Smooth muscle cell (in vitro differentiated cells): ENCODE measurements at regions not wholly inside any gene's neighbourhood (a gene's known extent, or its start where the extent isn't known, plus 50 kb on each side); places are given as distances from the start of the nearest gene placed in this dataset.

Experiments
- DNase-seq: peaks from one replicate; lab custom pipeline; 2025; ENCODE audit not compliant: unreplicated experiment; lab: John Stamatoyannopoulos, UW
- H2AFZ ChIP-seq: fragments of 200-600 bp; sonication (generic); 2 replicates; pipeline ENCODE4 v1.6.0; 2016; ENCODE audit warnings: antibody characterized with exemption, low read depth, mild to moderate bottlenecking
- H3F3A ChIP-seq: fragments of 200-600 bp; sonication (generic); 2 replicates; pipeline ENCODE4 v1.6.0; 2017; ENCODE audit warnings: antibody characterized with exemption, low read depth
- H3K27ac ChIP-seq: fragments of 200-600 bp; sonication (generic); 2 replicates; pipeline ENCODE4 v1.5.1; 2016; ENCODE audit warnings: low read depth, mild to moderate bottlenecking
- H3K27me3 ChIP-seq: fragments of 200-600 bp; sonication (generic); 2 replicates; pipeline ENCODE4 v1.6.1; 2016; ENCODE audit warnings: low read depth, mild to moderate bottlenecking
- H3K36me3 ChIP-seq: fragments of 200-600 bp; sonication (generic); 2 replicates; pipeline ENCODE4 v1.5.1; 2016; ENCODE audit warnings: low read depth
- H3K4me1 ChIP-seq: fragments of 200-600 bp; sonication (generic); 2 replicates; pipeline ENCODE4 v1.5.1; 2016; ENCODE audit warnings: low read depth
- H3K4me2 ChIP-seq: fragments of 200-600 bp; sonication (generic); 2 replicates; pipeline ENCODE4 v1.6.0; 2016; ENCODE audit warnings: mild to moderate bottlenecking
- H3K4me3 ChIP-seq: fragments of 200-600 bp; sonication (generic); 2 replicates; pipeline ENCODE4 v1.5.1; 2016; ENCODE audit warnings: mild to moderate bottlenecking
- H3K79me2 ChIP-seq: fragments of 200-600 bp; sonication (generic); 2 replicates; pipeline ENCODE4 v1.6.0; 2016; ENCODE audit warnings: low read depth, mild to moderate bottlenecking
- H3K9ac ChIP-seq: fragments of 200-600 bp; sonication (generic); 2 replicates; pipeline ENCODE4 v1.6.0; 2016; ENCODE audit warnings: low read depth
- H3K9me3 ChIP-seq: fragments of 200-600 bp; sonication (generic); replicated peaks from 2 replicates; pipeline ENCODE4 v1.5.1; 2016; ENCODE audit warnings: low read depth
- H4K20me1 ChIP-seq: fragments of 200-600 bp; sonication (generic); 2 replicates; pipeline ENCODE4 v1.6.0; 2016; ENCODE audit warnings: low read depth
- WGBS: methylation state at CpG from one replicate; pipeline ENCODE4 v1.1.7; 2016; ENCODE audit warnings: low lambda C conversion rate; 5-methylcytosine and 5-hydroxymethylcytosine counted together
- TF ChIP-seq, protein P1 (sequence below): fragments of 200-600 bp; sonication (generic); IDR thresholded peaks from 2 replicates; pipeline ENCODE4 v1.5.1; 2017; ENCODE audit warnings: borderline replicate concordance, mild to moderate bottlenecking, antibody characterized with exemption; ENCODE audit not compliant: insufficient read depth, poor library complexity, severe bottlenecking

DNA sequence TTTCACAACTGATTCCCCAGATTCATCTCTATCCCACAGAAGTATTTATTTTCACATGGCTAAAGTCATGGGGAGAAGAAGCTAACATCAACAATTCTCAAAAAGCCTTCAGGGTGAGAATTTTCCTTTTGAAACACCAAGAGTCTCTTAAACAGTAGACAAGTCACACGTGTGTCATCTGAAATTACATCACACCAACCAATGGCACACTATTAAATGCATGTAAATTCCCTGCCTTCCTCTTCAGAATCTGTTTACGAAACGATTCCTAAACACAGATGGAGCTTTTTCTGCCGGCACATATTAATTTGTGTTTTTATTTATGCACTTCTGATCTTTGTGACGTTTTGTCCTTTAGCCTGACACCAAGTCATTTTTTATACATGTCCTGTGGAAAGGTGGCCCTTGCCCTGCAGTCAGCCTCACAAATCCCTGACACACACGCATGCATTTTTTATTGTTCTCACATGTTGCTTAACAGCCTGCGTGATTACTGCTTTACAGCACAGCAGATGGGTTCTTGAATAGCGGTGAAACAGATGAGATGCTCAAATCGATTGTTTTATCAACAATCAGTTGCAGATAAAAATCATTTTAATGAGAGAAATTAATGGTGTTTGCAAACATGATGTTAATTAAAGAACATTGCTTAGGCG, 735.9 kb upstream of the TENM3 start:
- peaks cover 36% of the 10 kb centered on the region for H3K4me1 ChIP-seq
- H3F3A ChIP-seq: no peaks in the 10 kb centered on the region
- no peaks in the 10 kb centered on the region for H4K20me1 ChIP-seq
- no peaks in the 10 kb centered on the region for H3K79me2 ChIP-seq
- H3K27me3 ChIP-seq: peaks cover 7% of the 10 kb centered on the region
- H3K4me3 ChIP-seq: no peak overlapping the region
- 85% methylated on average over 10 of the region's 10 CpGs for whole genome bisulfite sequencing
- no peaks in the 10 kb centered on the region for H3K36me3 ChIP-seq
- H3K9me3 ChIP-seq: no peaks in the 10 kb centered on the region
- no peak for DNase-seq
- TF ChIP-seq, protein P1, sequence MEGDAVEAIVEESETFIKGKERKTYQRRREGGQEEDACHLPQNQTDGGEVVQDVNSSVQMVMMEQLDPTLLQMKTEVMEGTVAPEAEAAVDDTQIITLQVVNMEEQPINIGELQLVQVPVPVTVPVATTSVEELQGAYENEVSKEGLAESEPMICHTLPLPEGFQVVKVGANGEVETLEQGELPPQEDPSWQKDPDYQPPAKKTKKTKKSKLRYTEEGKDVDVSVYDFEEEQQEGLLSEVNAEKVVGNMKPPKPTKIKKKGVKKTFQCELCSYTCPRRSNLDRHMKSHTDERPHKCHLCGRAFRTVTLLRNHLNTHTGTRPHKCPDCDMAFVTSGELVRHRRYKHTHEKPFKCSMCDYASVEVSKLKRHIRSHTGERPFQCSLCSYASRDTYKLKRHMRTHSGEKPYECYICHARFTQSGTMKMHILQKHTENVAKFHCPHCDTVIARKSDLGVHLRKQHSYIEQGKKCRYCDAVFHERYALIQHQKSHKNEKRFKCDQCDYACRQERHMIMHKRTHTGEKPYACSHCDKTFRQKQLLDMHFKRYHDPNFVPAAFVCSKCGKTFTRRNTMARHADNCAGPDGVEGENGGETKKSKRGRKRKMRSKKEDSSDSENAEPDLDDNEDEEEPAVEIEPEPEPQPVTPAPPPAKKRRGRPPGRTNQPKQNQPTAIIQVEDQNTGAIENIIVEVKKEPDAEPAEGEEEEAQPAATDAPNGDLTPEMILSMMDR: no peak
- H3K27ac ChIP-seq: no peak overlapping the region
- H2AFZ ChIP-seq: no peak overlapping the region
- no peak overlapping the region for H3K9ac ChIP-seq
- no peak overlapping the region for H3K4me2 ChIP-seq

DNA sequence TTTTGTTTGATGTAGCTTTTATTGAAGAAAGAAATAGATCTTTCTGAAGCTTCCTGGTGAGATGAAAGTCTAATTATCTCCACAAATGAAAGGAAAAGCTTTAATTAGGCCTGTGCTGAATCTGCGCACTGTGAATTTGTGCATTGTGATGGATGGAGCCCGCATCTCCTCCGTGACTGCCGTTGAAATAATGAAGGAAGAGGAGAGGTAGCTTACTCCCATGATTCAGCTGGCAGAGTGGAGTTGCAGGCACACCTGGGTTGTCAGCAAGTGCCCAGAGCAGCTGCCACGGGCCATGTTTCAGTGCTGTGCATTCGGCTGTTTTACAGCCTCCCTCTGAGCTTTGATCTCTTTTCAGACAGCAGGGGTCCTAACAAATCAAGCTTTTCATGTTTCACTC, 735.3 kb upstream of the TENM3 start:
- Histone ChIP-seq H3K27ac (no peak overlapping the region), H3K4me1 (peaks cover 36% of the 10 kb centered on the region), H3K36me3 (no peaks in the 10 kb centered on the region), H3K9ac (no peak overlapping the region), H3K9me3 (no peaks in the 10 kb centered on the region), H3F3A (no peaks in the 10 kb centered on the region), H2AFZ (no peak overlapping the region), H4K20me1 (no peaks in the 10 kb centered on the region), H3K4me2 (no peak overlapping the region), H3K27me3 (peaks cover 7% of the 10 kb centered on the region), H3K4me3 (no peak overlapping the region), H3K79me2 (no peaks in the 10 kb centered on the region)
- TF ChIP-seq, protein P1: no peak
- no peak for DNase-seq
- 82% methylated on average over 6 of the region's 6 CpGs for WGBS

DNA sequence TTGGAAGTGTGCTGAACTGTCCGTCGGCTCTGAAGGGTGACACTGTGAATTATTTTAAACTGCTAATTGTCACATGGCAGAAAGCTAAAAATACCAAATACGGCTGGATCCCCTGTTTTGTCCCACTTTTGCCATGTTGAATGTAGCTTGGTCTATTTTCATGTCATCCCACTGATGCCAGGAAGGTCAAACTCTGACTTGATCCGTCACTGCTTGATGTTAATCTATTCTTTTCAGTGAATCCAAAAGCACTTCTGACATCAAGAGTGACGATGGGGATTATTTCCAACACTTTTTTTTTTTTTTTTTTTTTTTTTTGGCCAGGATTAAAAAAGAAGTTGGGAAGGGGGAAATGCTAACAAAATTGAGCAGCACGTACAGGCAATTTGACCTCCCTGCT, 734.6 kb upstream of the TENM3 start:
- H3K27me3 ChIP-seq: peaks cover 7% of the 10 kb centered on the region
- WGBS: 92% methylated on average over 6 of the region's 6 CpGs

More for the DNA sequence above, 734.6 kb upstream of the TENM3 start:
- Histone ChIP-seq H4K20me1 (no peaks in the 10 kb centered on the region), H3K9ac (no peak overlapping the region), H3K4me3 (no peak overlapping the region), H3K79me2 (no peaks in the 10 kb centered on the region), H3K9me3 (no peaks in the 10 kb centered on the region), H3K36me3 (no peaks in the 10 kb centered on the region), H3K27ac (no peak overlapping the region), H3K4me1 (peaks cover 39% of the 10 kb centered on the region), H3F3A (no peaks in the 10 kb centered on the region), H3K4me2 (no peak overlapping the region), H2AFZ (no peak overlapping the region)
- TF ChIP-seq, protein P1: no peak
- no peak for DNase-seq
